Activated naive CD4-positive, alpha-beta T cell treated with anti-CD3 and anti-CD28 coated beads, Interleukin-2, amount 50 U/mL, for 16 hours (primary cell): ENCODE measurements at regions not wholly inside any gene's neighbourhood (a gene's known extent, or its start where the extent isn't known, plus 50 kb on each side); places are given as distances from the start of the nearest gene placed in this dataset.
"Not testable (repeated sequence)": the region's sequence is repeated elsewhere in the genome, so short reads cannot be mapped to it uniquely, and the experiment has no call there.

ENCODE experiments used
- DNase-seq: peaks from one replicate; pipeline ENCODE4 v3.0.0-alpha.2; 2020

GRCh38 chr15:58361273-58361759 lies 70.5 kb upstream of the LIPC start:
- no peak for DNase-seq

- DNase-seq = no peak
These were observed 69.4 kb upstream of the LIPC start for GRCh38 chr15:58362262-58362922.

DNA sequence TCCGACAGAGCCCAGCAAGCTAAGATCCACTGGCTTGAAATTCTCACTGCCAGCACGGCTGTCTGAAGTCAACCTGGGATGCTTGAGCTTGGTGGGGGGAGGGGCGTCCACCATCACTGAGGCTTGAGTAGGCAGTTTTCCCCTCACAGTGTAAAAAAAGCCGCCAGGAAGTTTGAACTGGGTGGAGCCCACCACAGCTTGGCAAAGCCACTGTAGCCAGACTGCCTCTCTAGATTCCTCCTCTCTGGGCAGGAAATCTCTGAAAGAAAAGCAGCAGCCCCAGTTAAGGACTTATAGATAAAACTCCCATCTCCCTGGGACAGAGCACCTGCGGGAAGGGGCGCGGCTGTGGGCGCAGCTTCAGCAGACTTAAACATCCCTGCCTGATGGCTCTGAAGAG lies 68.7 kb upstream of the LIPC start:
- not testable (repeated sequence) for DNase-seq

DNA sequence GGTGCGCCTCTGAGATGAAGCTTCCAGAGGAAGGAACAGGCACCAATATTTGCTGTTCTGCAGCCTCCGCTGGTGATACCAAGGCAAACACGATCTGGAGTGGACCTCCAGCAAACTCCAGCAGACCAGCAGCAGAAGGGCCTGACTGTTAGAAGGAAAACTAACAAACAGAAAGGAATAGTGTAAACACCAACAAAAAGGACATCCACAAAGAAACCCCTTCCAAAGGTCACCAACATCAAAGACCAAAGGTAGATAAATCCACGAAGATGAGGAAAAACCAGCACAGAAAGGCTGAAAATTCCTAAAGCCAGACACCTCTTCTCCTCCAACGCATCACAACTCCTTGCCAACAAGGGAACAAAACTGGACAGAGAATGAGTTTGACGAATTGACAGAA lies 68.1 kb upstream of the LIPC start:
- DNase-seq = not testable (repeated sequence)

GRCh38 chr15:58365098-58365497 lies 66.7 kb upstream of the LIPC start:
- DNase-seq = not testable (repeated sequence)

- no peak for DNase-seq
These were observed 62.5 kb upstream of the LIPC start for GRCh38 chr15:58369261-58369701.

DNA sequence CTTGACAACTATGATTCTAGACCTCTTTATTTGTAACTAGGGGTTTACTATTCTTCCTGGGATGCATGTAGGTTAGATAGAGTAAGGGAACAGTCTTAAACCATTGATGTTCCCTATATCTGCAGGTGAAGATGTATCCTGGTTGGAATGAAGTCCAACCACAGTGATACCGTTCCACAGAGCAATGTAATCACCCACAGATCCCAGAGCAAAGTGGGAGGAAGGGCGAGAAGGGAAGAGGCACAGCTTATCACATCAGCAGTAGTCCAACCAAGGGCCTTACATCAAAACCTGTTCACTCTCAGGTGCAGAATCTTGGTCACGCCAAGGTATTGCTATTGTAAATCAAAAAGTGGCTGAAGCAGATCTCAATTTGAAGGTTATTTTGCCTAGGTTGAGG lies 61.8 kb upstream of the LIPC start:
- no peak for DNase-seq

DNA sequence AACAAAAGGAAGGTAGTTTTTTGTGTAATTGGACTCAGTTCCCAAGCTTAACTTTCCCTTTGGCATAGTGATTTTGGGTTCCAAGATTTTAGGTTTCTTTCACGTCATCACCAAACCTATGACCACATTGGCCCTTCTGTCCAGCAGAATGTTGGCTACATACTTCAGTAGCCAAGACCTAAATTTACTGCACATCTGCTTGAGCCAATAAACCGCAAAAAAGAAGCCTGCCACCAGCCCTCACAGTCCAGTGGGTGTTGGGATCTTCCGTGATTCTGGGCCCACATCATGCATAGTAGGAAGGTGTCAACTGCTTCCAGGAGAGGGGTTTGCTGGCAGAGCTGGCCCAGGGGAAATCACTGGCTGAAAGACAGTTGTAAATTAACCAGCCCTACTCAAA lies 57.6 kb upstream of the LIPC start:
- no peak for DNase-seq

GRCh38 chr15:58377193-58377592 lies 54.6 kb upstream of the LIPC start:
- no peak for DNase-seq

- no peak for DNase-seq
These were observed 53.3 kb upstream of the LIPC start for GRCh38 chr15:58378241-58379085.

GRCh38 chr15:58379454-58379853 lies 52.3 kb upstream of the LIPC start:
- not testable (repeated sequence) for DNase-seq

DNA sequence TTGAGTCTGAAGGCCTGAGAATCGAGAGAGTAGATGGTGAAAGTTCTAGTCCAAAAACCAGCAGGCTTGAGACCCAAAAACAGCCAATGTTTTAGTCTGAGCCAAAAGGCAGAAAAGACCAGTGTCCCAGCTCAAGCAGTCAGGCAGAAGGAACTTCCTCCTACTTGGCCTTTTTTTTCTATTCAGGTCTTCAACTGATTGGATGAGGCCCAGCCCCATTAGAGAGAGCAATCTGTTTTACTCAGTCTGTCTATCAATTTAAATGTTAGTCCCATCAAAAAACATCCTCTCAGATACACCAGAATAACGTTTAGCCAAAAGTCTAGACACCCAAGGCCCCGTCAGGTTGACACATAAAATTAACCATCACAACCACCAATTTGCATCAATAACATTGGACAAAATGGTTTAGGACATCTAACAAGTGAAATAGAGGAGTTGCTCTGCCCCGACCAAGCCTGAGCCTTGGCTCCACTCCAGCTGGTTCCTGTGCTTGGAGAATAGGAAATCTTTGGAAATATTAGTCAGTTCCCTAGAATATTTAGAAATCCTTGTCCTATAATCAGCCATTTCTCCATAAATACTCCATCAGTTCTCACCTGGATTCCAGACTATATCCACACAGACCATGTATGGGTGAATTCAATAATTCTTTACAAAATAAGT lies 51.4 kb upstream of the LIPC start:
- DNase-seq = no peak

DNA sequence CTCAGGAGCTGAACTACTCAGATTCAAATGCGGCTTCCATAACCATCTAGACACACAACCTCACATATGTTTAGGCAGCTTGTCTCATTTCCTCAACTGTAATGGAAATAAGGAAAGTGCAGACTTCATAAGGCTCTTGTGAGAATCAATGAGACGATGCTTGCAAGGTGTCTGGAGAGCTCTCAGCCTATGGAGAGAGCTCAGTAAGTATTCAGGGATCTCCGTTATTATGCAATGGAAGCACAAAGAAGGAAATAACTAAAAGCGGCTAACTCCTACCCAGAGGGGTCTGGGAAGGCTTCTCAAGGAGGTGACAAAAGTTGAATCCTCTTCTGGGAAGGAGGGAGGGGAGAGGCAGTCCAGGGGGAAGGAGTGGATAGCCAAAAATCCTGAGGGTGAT lies 50.1 kb upstream of the LIPC start:
- no peak for DNase-seq
